SK-N-SH (cell line): ENCODE measurements at regions not wholly inside any gene's neighbourhood (a gene's known extent, or its start where the extent isn't known, plus 50 kb on each side); places are given as distances from the start of the nearest gene placed in this dataset.

ENCODE experiments used
- CTCF ChIA-PET: fragments of 300-600, 350-600 bp; formaldehyde crosslinking; extraction: SDS; loops from one replicate; lab custom pipeline; 2021; lab: Yijun Ruan, JAX
- POLR2A ChIA-PET: fragments of 350-600 bp; sonication (Branson Sonifier 250); formaldehyde crosslinking; extraction: SDS; loops from one replicate; lab custom pipeline; 2020; ENCODE audit warnings: antibody characterized with exemption, inconsistent platforms; lab: Yijun Ruan, JAX
- DNase-seq: peaks from one replicate; pipeline ENCODE4 v3.0.0; 2012
- H2AFZ ChIP-seq: fragments of 200-600 bp; sonication (generic); 2 replicates; pipeline ENCODE4 v1.8.1; 2016; ENCODE audit warnings: antibody characterized with exemption, mild to moderate bottlenecking, low read depth
- H3F3A ChIP-seq: fragments of 200-600 bp; sonication (generic); replicated peaks from 2 replicates; pipeline ENCODE3; 2016; ENCODE audit warnings: antibody characterized with exemption, mild to moderate bottlenecking; ENCODE audit not compliant: insufficient read depth
- H3K27ac ChIP-seq, 2 experiments: fragments of 200-500 bp in 1 of 2; fragments of 200-600 bp in 1 of 2; sonication (Bioruptor generic) in 1 of 2; sonication (generic), shearing (Covaris generic) in 1 of 2; 2 replicates each; pipeline versions ENCODE4 v1.5.1 to v1.6.1; 2014 to 2016; ENCODE audit warnings: low read depth in 2 of 2, inconsistent platforms in 1 of 2, low read length in 1 of 2, mild to moderate bottlenecking in 1 of 2, mixed read lengths in 1 of 2
- H3K27me3 ChIP-seq: fragments of 200-600 bp; sonication (generic), shearing (Covaris generic); 2 replicates; pipeline ENCODE4 v1.6.1; 2016; ENCODE audit warnings: mixed run types; ENCODE audit not compliant: insufficient read depth
- H3K36me3 ChIP-seq, 2 experiments: fragments of 200-500 bp in 1 of 2; fragments of 200-600 bp in 1 of 2; sonication (Bioruptor generic) in 1 of 2; sonication (generic) in 1 of 2; replicated peaks in 1 of 2; 2 replicates each; pipeline versions ENCODE3 to v1.5.1; 2014 to 2016; ENCODE audit warnings: low read length in 1 of 2, mild to moderate bottlenecking in 1 of 2; ENCODE audit not compliant: insufficient read depth in 2 of 2, control insufficient read depth in 1 of 2
- H3K4me1 ChIP-seq, 2 experiments: fragments of 200-500 bp in 1 of 2; fragments of 200-600 bp in 1 of 2; sonication (Bioruptor generic) in 1 of 2; sonication (generic), shearing (Covaris generic) in 1 of 2; 2 replicates each; pipeline versions ENCODE4 v1.5.1 to v1.6.1; 2014 to 2016; ENCODE audit warnings: low read depth in 1 of 2, low read length in 1 of 2, mixed run types in 1 of 2; ENCODE audit not compliant: insufficient read depth in 2 of 2, control insufficient read depth in 1 of 2
- H3K4me2 ChIP-seq: fragments of 200-600 bp; sonication (generic), shearing (Covaris generic); 2 replicates; pipeline ENCODE4 v1.6.1; 2017; ENCODE audit warnings: mixed run types
- H3K4me3 ChIP-seq, 2 experiments: fragments of 200-500 bp in 1 of 2; fragments of 200-600 bp in 1 of 2; sonication (Bioruptor generic) in 1 of 2; sonication (generic), shearing (Covaris generic) in 1 of 2; 2 replicates each; pipeline versions ENCODE4 v1.5.1 to v1.8.1; 2014 to 2016; ENCODE audit warnings: low read depth in 2 of 2, inconsistent platforms in 1 of 2, low read length in 1 of 2, mild to moderate bottlenecking in 1 of 2, mixed read lengths in 1 of 2, moderate library complexity in 1 of 2
- H3K79me2 ChIP-seq: fragments of 200-600 bp; sonication (generic); 2 replicates; pipeline ENCODE4 v1.8.1; 2017; ENCODE audit warnings: mild to moderate bottlenecking; ENCODE audit not compliant: insufficient read depth
- H3K9ac ChIP-seq: fragments of 200-600 bp; sonication (generic); 2 replicates; pipeline ENCODE4 v1.6.1; 2017; ENCODE audit warnings: mixed run types
- H3K9me2 ChIP-seq: fragments of 200-600 bp; sonication (generic); 2 replicates; pipeline ENCODE4 v1.6.1; 2017; ENCODE audit warnings: mixed run types
- H3K9me3 ChIP-seq: fragments of 200-600 bp; sonication (generic); 2 replicates; pipeline ENCODE4 v1.6.1; 2017; ENCODE audit warnings: mixed run types, mild to moderate bottlenecking, moderate library complexity
- H4K20me1 ChIP-seq: fragments of 200-600 bp; sonication (generic); 2 replicates; pipeline ENCODE4 v1.6.1; 2017; ENCODE audit warnings: mild to moderate bottlenecking, mixed run types; ENCODE audit not compliant: insufficient read depth
- CHD2 ChIP-seq: fragments of 150-350 bp; IDR thresholded peaks from 2 replicates; pipeline ENCODE4 v1.6.1; 2018; ENCODE audit warnings: low read length; ENCODE audit not compliant: partially characterized antibody
- EP300 ChIP-seq, 2 experiments: IDR thresholded peaks; 2 replicates each; pipeline versions ENCODE4 v1.4.0 to v1.6.1; 2012; ENCODE audit warnings: borderline replicate concordance in 1 of 2, low read depth in 1 of 2, low read length in 1 of 2
- FOXJ3 ChIP-seq: sonication (generic); formaldehyde crosslinking; IDR thresholded peaks from 2 replicates; pipeline ENCODE4 v1.5.1; 2020; ENCODE audit warnings: mild to moderate bottlenecking, missing genetic modification reagents
- FOXM1 ChIP-seq: IDR thresholded peaks from 2 replicates; pipeline ENCODE4 v1.4.0; 2012; ENCODE audit warnings: low read depth, mild to moderate bottlenecking
- GATA2 ChIP-seq: sonication (generic); formaldehyde crosslinking; IDR thresholded peaks from 2 replicates; pipeline ENCODE4 v1.5.0; 2020; ENCODE audit warnings: mild to moderate bottlenecking, missing genetic modification reagents
- MEF2A ChIP-seq: IDR thresholded peaks from 2 replicates; pipeline ENCODE4 v1.4.0; 2012; ENCODE audit warnings: low read depth, borderline replicate concordance
- NRF1 ChIP-seq: IDR thresholded peaks from 2 replicates; pipeline ENCODE4 v1.6.1; 2012; ENCODE audit warnings: low read depth, mild to moderate bottlenecking, low read length
- POLR2AphosphoS5 ChIP-seq: IDR thresholded peaks from 2 replicates; pipeline ENCODE4 v1.6.1; 2012; ENCODE audit warnings: low read depth, low read length
- RCOR1 ChIP-seq: fragments of 150-350 bp; IDR thresholded peaks from 2 replicates; pipeline ENCODE4 v1.6.1; 2017; ENCODE audit warnings: antibody characterized with exemption, low read length
- RXRA ChIP-seq: IDR thresholded peaks from 2 replicates; pipeline ENCODE4 v1.4.0; 2012; ENCODE audit warnings: low read depth, mild to moderate bottlenecking, borderline replicate concordance
- TAF1 ChIP-seq: IDR thresholded peaks from 2 replicates; pipeline ENCODE4 v1.6.1; 2012; ENCODE audit warnings: low read depth, mild to moderate bottlenecking, low read length, moderate library complexity, borderline replicate concordance
- TCF12 ChIP-seq: IDR thresholded peaks from 2 replicates; pipeline ENCODE4 v1.4.0; 2012
- YY1 ChIP-seq: IDR thresholded peaks from 2 replicates; pipeline ENCODE4 v1.4.0; 2012; ENCODE audit warnings: low read depth, mild to moderate bottlenecking
- ZBTB33 ChIP-seq: IDR thresholded peaks from 2 replicates; pipeline ENCODE4 v1.4.0; 2012; ENCODE audit warnings: low read depth, borderline replicate concordance
- TF ChIP-seq, protein P1 (sequence below): IDR thresholded peaks from 2 replicates; pipeline ENCODE4 v1.4.0; 2012; ENCODE audit warnings: low read depth
- TF ChIP-seq, protein P2 (sequence below): fragments of 200-600 bp; sonication (generic); IDR thresholded peaks from 2 replicates; pipeline ENCODE4 v1.6.1; 2017; ENCODE audit warnings: antibody characterized with exemption, mild to moderate bottlenecking, moderate library complexity
- TF ChIP-seq, protein P3 (sequence below): fragments of 150-350 bp; IDR thresholded peaks from 2 replicates; pipeline ENCODE4 v1.6.1; 2017; ENCODE audit warnings: antibody characterized with exemption, low read length, low read depth, borderline replicate concordance

DNA sequence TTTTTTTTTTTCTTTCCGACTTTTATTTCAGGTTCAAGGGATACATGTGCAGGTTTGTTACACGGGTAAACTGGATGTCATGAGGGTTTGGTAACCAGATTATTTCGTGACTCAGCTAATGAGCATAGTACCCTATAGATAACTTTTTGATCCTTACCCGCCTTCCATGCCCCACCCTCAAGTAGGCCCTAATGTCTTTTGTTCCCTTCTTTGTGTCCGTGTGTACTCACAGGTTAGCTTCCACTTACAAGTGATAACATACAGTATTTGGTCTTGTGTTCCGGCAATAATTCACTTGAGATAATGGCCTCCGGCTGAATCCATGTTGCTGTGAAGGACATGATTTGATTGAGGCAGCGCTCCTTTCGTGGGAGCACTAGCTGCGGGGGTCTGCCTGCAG is 402.8 kb upstream of the SGO1 start (continued):
- TF ChIP-seq ZBTB33 (no peak), RCOR1 (no peak), FOXJ3 (no peak)

DNA sequence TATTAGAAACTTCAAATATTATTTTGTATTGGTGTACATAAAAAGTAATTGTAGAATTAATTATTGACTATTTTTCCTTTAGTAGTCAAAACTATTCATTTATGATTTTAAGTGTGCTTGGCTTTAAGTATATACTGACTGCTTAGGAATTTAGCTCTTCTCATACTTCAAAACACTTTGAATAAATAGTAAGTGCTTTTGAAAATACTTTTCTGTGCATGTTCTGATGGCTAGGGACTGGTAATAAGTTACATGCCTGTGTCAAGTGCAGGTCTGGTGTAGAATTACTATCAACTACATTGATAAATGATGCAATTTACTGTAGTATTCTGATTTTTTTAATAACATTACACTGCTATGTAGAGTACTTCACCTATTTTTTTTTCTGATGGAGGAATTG is 397.6 kb upstream of the SGO1 start:
- CTCF ChIA-PET: no interaction called here
- Histone ChIP-seq H2AFZ (no peak overlapping the region), H3K9ac (no peak overlapping the region), H3K4me3 (no peak overlapping the region), H3F3A (no peaks in the 10 kb centered on the region), H3K9me2 (no peaks in the 10 kb centered on the region), H3K79me2 (no peaks in the 10 kb centered on the region)
- DNase-seq: no peak
- TF ChIP-seq GATA2 (no peak), RXRA (no peak), ZBTB33 (no peak), CHD2 (no peak), FOXM1 (no peak), TCF12 (no peak), MEF2A (no peak), YY1 (no peak), NRF1 (no peak), POLR2AphosphoS5 (no peak), TAF1 (no peak), EP300 (IDR thresholded peaks at IDR 0.05; ENCODE audit: borderline replicate concordance in 1 of 2, low read depth in 1 of 2, low read length in 1 of 2) (no peak)
- TF ChIP-seq, protein P1, sequence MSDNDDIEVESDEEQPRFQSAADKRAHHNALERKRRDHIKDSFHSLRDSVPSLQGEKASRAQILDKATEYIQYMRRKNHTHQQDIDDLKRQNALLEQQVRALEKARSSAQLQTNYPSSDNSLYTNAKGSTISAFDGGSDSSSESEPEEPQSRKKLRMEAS: no peak
- TF ChIP-seq, protein P2, sequence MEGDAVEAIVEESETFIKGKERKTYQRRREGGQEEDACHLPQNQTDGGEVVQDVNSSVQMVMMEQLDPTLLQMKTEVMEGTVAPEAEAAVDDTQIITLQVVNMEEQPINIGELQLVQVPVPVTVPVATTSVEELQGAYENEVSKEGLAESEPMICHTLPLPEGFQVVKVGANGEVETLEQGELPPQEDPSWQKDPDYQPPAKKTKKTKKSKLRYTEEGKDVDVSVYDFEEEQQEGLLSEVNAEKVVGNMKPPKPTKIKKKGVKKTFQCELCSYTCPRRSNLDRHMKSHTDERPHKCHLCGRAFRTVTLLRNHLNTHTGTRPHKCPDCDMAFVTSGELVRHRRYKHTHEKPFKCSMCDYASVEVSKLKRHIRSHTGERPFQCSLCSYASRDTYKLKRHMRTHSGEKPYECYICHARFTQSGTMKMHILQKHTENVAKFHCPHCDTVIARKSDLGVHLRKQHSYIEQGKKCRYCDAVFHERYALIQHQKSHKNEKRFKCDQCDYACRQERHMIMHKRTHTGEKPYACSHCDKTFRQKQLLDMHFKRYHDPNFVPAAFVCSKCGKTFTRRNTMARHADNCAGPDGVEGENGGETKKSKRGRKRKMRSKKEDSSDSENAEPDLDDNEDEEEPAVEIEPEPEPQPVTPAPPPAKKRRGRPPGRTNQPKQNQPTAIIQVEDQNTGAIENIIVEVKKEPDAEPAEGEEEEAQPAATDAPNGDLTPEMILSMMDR: no peak
- TF ChIP-seq, protein P3, sequence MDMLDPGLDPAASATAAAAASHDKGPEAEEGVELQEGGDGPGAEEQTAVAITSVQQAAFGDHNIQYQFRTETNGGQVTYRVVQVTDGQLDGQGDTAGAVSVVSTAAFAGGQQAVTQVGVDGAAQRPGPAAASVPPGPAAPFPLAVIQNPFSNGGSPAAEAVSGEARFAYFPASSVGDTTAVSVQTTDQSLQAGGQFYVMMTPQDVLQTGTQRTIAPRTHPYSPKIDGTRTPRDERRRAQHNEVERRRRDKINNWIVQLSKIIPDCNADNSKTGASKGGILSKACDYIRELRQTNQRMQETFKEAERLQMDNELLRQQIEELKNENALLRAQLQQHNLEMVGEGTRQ: no peak
- TF ChIP-seq, all 33 proteins: peak for 0
- H3K4me2 ChIP-seq: no peak overlapping the region
- H3K9me3 ChIP-seq: no peaks in the 10 kb centered on the region
- H3K36me3 ChIP-seq: no peaks in the 10 kb centered on the region
- no peaks in the 10 kb centered on the region for H4K20me1 ChIP-seq
- H3K27me3 ChIP-seq: no peaks in the 10 kb centered on the region
- POLR2A ChIA-PET: no interaction called here
- H3K27ac ChIP-seq: no peak overlapping the region
- no peaks in the 10 kb centered on the region for H3K4me1 ChIP-seq
